ENCODE measurements at regions not wholly inside any gene's neighbourhood (a gene's known extent, or its start where the extent isn't known, plus 50 kb on each side); places are given as distances from the start of the nearest gene placed in this dataset.

GRCh38 chr16:85514598-85515318 lies 98.4 kb upstream of the GSE1 start (continued):
- TF ChIP-seq FOXP1 (IDR thresholded peaks at IDR 0.05) (peak; percentile 63), FOXP1 (CRISPR knock-in tag; IDR thresholded peaks at IDR 0.05) (peak; percentile 87), ZSCAN25 (CRISPR knock-in tag; IDR thresholded peaks at IDR 0.05) (peak; percentile 100), RAD51 (IDR thresholded peaks at IDR 0.05; ENCODE audit: borderline replicate concordance) (peak; percentile 37; the same call in 1 of the 2 replicates), BHLHE40 (IDR thresholded peaks at IDR 0.05; ENCODE audit: low read length) (peak; percentile 90), PLSCR1 (CRISPR knock-in tag; IDR thresholded peaks at IDR 0.05; ENCODE audit: borderline replicate concordance) (no peak), ZNF207 (IDR thresholded peaks at IDR 0.05; ENCODE audit: borderline replicate concordance) (peak; percentile 88; the same call in 1 of the 2 replicates), NFATC3 (CRISPR knock-in tag; IDR thresholded peaks at IDR 0.05) (peak; percentile 99), ZIK1 (CRISPR knock-in tag; IDR thresholded peaks at IDR 0.05; ENCODE audit: borderline replicate concordance, low read depth) (peak; percentile 53; the same call in 1 of the 2 replicates), ZSCAN21 (CRISPR knock-in tag; IDR thresholded peaks at IDR 0.05; ENCODE audit: borderline replicate concordance) (peak; percentile 75), MEIS2 (CRISPR knock-in tag; IDR thresholded peaks at IDR 0.05) (peak; percentile 98), ZNF326 (CRISPR knock-in tag; IDR thresholded peaks at IDR 0.05; ENCODE audit: borderline replicate concordance) (no peak), ZNF577 (CRISPR knock-in tag; IDR thresholded peaks at IDR 0.05; ENCODE audit: borderline replicate concordance, low read depth) (no peak; the same call in 1 of the 2 replicates), ZNF382 (CRISPR knock-in tag; IDR thresholded peaks at IDR 0.05; ENCODE audit: borderline replicate concordance) (no peak), ZFP90 (CRISPR knock-in tag; IDR thresholded peaks at IDR 0.05; ENCODE audit: borderline replicate concordance) (peak; percentile 97), KAT7 (CRISPR knock-in tag; IDR thresholded peaks at IDR 0.05; ENCODE audit: borderline replicate concordance) (peak; percentile 58; the same call in 1 of the 2 replicates), POLR2A (IDR thresholded peaks at IDR 0.05; ENCODE audit: insufficient read depth in 1 of 2, low read depth in 2 of 2, low read length in 2 of 2) (peak in 1 of 2 experiments; percentile 40; a peak in 2 of 4 replicates), ZNF331 (CRISPR knock-in tag; IDR thresholded peaks at IDR 0.05) (peak; percentile 71), CBX2 (IDR thresholded peaks at IDR 0.05; ENCODE audit: low read depth, low read length) (no peak), CBX2 (CRISPR knock-in tag; IDR thresholded peaks at IDR 0.05; ENCODE audit: low read depth) (no peak)
- TF ChIP-seq, protein P1, sequence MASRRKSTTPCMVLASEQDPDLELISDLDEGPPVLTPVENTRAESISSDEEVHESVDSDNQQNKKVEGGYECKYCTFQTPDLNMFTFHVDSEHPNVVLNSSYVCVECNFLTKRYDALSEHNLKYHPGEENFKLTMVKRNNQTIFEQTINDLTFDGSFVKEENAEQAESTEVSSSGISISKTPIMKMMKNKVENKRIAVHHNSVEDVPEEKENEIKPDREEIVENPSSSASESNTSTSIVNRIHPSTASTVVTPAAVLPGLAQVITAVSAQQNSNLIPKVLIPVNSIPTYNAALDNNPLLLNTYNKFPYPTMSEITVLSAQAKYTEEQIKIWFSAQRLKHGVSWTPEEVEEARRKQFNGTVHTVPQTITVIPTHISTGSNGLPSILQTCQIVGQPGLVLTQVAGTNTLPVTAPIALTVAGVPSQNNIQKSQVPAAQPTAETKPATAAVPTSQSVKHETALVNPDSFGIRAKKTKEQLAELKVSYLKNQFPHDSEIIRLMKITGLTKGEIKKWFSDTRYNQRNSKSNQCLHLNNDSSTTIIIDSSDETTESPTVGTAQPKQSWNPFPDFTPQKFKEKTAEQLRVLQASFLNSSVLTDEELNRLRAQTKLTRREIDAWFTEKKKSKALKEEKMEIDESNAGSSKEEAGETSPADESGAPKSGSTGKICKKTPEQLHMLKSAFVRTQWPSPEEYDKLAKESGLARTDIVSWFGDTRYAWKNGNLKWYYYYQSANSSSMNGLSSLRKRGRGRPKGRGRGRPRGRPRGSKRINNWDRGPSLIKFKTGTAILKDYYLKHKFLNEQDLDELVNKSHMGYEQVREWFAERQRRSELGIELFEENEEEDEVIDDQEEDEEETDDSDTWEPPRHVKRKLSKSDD (CRISPR knock-in tag; IDR thresholded peaks at IDR 0.05; ENCODE audit: low read depth), result peak; percentile 93
- TF ChIP-seq, protein P2, sequence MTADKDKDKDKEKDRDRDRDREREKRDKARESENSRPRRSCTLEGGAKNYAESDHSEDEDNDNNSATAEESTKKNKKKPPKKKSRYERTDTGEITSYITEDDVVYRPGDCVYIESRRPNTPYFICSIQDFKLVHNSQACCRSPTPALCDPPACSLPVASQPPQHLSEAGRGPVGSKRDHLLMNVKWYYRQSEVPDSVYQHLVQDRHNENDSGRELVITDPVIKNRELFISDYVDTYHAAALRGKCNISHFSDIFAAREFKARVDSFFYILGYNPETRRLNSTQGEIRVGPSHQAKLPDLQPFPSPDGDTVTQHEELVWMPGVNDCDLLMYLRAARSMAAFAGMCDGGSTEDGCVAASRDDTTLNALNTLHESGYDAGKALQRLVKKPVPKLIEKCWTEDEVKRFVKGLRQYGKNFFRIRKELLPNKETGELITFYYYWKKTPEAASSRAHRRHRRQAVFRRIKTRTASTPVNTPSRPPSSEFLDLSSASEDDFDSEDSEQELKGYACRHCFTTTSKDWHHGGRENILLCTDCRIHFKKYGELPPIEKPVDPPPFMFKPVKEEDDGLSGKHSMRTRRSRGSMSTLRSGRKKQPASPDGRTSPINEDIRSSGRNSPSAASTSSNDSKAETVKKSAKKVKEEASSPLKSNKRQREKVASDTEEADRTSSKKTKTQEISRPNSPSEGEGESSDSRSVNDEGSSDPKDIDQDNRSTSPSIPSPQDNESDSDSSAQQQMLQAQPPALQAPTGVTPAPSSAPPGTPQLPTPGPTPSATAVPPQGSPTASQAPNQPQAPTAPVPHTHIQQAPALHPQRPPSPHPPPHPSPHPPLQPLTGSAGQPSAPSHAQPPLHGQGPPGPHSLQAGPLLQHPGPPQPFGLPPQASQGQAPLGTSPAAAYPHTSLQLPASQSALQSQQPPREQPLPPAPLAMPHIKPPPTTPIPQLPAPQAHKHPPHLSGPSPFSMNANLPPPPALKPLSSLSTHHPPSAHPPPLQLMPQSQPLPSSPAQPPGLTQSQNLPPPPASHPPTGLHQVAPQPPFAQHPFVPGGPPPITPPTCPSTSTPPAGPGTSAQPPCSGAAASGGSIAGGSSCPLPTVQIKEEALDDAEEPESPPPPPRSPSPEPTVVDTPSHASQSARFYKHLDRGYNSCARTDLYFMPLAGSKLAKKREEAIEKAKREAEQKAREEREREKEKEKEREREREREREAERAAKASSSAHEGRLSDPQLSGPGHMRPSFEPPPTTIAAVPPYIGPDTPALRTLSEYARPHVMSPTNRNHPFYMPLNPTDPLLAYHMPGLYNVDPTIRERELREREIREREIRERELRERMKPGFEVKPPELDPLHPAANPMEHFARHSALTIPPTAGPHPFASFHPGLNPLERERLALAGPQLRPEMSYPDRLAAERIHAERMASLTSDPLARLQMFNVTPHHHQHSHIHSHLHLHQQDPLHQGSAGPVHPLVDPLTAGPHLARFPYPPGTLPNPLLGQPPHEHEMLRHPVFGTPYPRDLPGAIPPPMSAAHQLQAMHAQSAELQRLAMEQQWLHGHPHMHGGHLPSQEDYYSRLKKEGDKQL (CRISPR knock-in tag; IDR thresholded peaks at IDR 0.05; ENCODE audit: low read depth), result peak; percentile 85; the same call in 1 of the 2 replicates
